HL-60 (cell line): ENCODE measurements at regions not wholly inside any gene's neighbourhood (a gene's known extent, or its start where the extent isn't known, plus 50 kb on each side); places are given as distances from the start of the nearest gene placed in this dataset.

Source experiments
- CTCF ChIP-seq: IDR thresholded peaks from one replicate; pipeline ENCODE4 v1.5.1; 2011; ENCODE audit warnings: low read length, control low read depth, inconsistent platforms; ENCODE audit not compliant: insufficient read depth
- GABPA ChIP-seq: IDR thresholded peaks from 2 replicates; pipeline ENCODE4 v1.6.1; 2012; ENCODE audit warnings: low read depth
- POLR2AphosphoS5 ChIP-seq: IDR thresholded peaks from 2 replicates; pipeline ENCODE4 v1.6.1; 2012; ENCODE audit warnings: low read depth
- SPI1 ChIP-seq: IDR thresholded peaks from 2 replicates; pipeline ENCODE4 v1.6.1; 2012; ENCODE audit warnings: low read depth, mild to moderate bottlenecking, borderline replicate concordance
- TF ChIP-seq, protein P1 (sequence below): IDR thresholded peaks from 2 replicates; pipeline ENCODE4 v1.6.1; 2012; ENCODE audit warnings: low read depth; ENCODE audit not compliant: insufficient replicate concordance

- TF ChIP-seq, protein P1, sequence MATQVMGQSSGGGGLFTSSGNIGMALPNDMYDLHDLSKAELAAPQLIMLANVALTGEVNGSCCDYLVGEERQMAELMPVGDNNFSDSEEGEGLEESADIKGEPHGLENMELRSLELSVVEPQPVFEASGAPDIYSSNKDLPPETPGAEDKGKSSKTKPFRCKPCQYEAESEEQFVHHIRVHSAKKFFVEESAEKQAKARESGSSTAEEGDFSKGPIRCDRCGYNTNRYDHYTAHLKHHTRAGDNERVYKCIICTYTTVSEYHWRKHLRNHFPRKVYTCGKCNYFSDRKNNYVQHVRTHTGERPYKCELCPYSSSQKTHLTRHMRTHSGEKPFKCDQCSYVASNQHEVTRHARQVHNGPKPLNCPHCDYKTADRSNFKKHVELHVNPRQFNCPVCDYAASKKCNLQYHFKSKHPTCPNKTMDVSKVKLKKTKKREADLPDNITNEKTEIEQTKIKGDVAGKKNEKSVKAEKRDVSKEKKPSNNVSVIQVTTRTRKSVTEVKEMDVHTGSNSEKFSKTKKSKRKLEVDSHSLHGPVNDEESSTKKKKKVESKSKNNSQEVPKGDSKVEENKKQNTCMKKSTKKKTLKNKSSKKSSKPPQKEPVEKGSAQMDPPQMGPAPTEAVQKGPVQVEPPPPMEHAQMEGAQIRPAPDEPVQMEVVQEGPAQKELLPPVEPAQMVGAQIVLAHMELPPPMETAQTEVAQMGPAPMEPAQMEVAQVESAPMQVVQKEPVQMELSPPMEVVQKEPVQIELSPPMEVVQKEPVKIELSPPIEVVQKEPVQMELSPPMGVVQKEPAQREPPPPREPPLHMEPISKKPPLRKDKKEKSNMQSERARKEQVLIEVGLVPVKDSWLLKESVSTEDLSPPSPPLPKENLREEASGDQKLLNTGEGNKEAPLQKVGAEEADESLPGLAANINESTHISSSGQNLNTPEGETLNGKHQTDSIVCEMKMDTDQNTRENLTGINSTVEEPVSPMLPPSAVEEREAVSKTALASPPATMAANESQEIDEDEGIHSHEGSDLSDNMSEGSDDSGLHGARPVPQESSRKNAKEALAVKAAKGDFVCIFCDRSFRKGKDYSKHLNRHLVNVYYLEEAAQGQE: no peak
- no peak for TF ChIP-seq POLR2AphosphoS5
- TF ChIP-seq CTCF: no peak
- no peak for TF ChIP-seq SPI1
- TF ChIP-seq GABPA: no peak
Measured at GRCh38 chr18:25881149-25881548, 209.3 kb downstream of the SS18 start.
